ENCODE measurements at regions not wholly inside any gene's neighbourhood (a gene's known extent, or its start where the extent isn't known, plus 50 kb on each side); places are given as distances from the start of the nearest gene placed in this dataset.

DNA sequence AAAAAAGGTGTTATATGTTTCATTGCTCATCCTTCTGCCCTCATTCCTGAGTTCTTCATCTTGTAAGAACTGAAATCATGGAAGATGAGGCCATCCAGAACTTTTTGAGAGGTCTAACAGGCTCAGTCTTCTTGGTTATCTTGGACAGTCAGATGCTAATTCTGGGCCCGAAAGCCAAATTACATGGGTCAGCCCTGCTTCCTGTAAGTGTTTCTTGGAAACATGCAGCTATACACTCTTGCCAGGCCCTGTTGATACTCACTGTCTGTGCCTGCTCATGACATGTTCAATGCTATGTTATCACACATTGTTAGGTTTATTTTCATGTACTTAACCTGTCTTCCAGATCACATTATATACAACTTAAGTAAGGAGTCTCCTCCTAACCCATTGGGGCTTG lies 542.5 kb downstream of the NUF2 start:
- no peaks in the 10 kb centered on the region for H3K27me3 ChIP-seq (ENCODE audit: control insufficient read depth in 1 of 2, insufficient read depth in 2 of 2, low read length in 2 of 2)
- H3K27ac ChIP-seq (ENCODE audit: low read depth in 1 of 2, low read length in 2 of 2), result no peak overlapping the region
- Mint-ChIP-seq H3K27ac (no peak overlapping the region), H3K9me3 (peaks cover 10% of the 10 kb centered on the region), H3K4me1 (ENCODE audit: low read depth) (no peaks in the 10 kb centered on the region), H3K27me3 (no peaks in the 10 kb centered on the region), H3K4me3 (no peak overlapping the region), H3K36me3 (ENCODE audit: low read depth) (no peaks in the 10 kb centered on the region)
- DNase-seq, result no peak
- intact Hi-C loops (cut with DNase I, micrococcal nuclease), result no loop called here
- CTCF ChIA-PET, result no interaction called here
- no peaks in the 10 kb centered on the region for H3K9me3 ChIP-seq (ENCODE audit: control insufficient read depth in 1 of 2, insufficient read depth in 1 of 2, low read length in 2 of 2)
- no peaks in the 10 kb centered on the region for H3K4me1 ChIP-seq (ENCODE audit: insufficient read depth, low read length)
- no peak overlapping the region for H3K4me3 ChIP-seq (ENCODE audit: low read length)
- POLR2A ChIA-PET, result no interaction called here
- ATAC-seq (ENCODE audit: poor library complexity), result no peak
- TF ChIP-seq, protein P1, sequence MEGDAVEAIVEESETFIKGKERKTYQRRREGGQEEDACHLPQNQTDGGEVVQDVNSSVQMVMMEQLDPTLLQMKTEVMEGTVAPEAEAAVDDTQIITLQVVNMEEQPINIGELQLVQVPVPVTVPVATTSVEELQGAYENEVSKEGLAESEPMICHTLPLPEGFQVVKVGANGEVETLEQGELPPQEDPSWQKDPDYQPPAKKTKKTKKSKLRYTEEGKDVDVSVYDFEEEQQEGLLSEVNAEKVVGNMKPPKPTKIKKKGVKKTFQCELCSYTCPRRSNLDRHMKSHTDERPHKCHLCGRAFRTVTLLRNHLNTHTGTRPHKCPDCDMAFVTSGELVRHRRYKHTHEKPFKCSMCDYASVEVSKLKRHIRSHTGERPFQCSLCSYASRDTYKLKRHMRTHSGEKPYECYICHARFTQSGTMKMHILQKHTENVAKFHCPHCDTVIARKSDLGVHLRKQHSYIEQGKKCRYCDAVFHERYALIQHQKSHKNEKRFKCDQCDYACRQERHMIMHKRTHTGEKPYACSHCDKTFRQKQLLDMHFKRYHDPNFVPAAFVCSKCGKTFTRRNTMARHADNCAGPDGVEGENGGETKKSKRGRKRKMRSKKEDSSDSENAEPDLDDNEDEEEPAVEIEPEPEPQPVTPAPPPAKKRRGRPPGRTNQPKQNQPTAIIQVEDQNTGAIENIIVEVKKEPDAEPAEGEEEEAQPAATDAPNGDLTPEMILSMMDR (IDR thresholded peaks at IDR 0.05), result no peak
- H3K36me3 ChIP-seq (ENCODE audit: insufficient read depth, low read length), result no peaks in the 10 kb centered on the region

- H3K9me3 Mint-ChIP-seq, result peaks cover 8% of the 10 kb centered on the region
- TF ChIP-seq, protein P1 (IDR thresholded peaks at IDR 0.05), result no peak
- Histone ChIP-seq H3K27me3 (ENCODE audit: control insufficient read depth in 1 of 2, insufficient read depth in 2 of 2, low read length in 2 of 2) (no peaks in the 10 kb centered on the region), H3K9me3 (ENCODE audit: control insufficient read depth in 1 of 2, insufficient read depth in 1 of 2, low read length in 2 of 2) (peaks cover 0 to 3% of the 10 kb centered on the region in 2 experiments), H3K4me1 (ENCODE audit: insufficient read depth, low read length) (no peaks in the 10 kb centered on the region), H3K4me3 (ENCODE audit: low read length) (no peak overlapping the region), H3K36me3 (ENCODE audit: insufficient read depth, low read length) (no peaks in the 10 kb centered on the region), H3K27ac (ENCODE audit: low read depth in 1 of 2, low read length in 2 of 2) (no peak overlapping the region)
- H3K4me3 Mint-ChIP-seq, result no peak overlapping the region
- intact Hi-C loops (cut with DNase I, micrococcal nuclease), result no loop called here
- no peak overlapping the region for H3K27ac Mint-ChIP-seq
- DNase-seq, result no peak
- no peaks in the 10 kb centered on the region for H3K4me1 Mint-ChIP-seq (ENCODE audit: low read depth)
- ChIA-PET CTCF (no interaction called here), POLR2A (no interaction called here)
- no peaks in the 10 kb centered on the region for H3K36me3 Mint-ChIP-seq (ENCODE audit: low read depth)
- no peaks in the 10 kb centered on the region for H3K27me3 Mint-ChIP-seq
- ATAC-seq (ENCODE audit: poor library complexity), result no peak
Observed at GRCh38 chr1:163866564-163866963, 544.8 kb downstream of the NUF2 start.

- Histone ChIP-seq H3K9me3 (ENCODE audit: control insufficient read depth in 1 of 2, insufficient read depth in 1 of 2, low read length in 2 of 2) (peaks cover 0 to 3% of the 10 kb centered on the region in 2 experiments), H3K4me1 (ENCODE audit: insufficient read depth, low read length) (no peaks in the 10 kb centered on the region), H3K36me3 (ENCODE audit: insufficient read depth, low read length) (no peaks in the 10 kb centered on the region), H3K27me3 (ENCODE audit: control insufficient read depth in 1 of 2, insufficient read depth in 2 of 2, low read length in 2 of 2) (no peaks in the 10 kb centered on the region), H3K27ac (ENCODE audit: low read depth in 1 of 2, low read length in 2 of 2) (no peak overlapping the region), H3K4me3 (ENCODE audit: low read length) (no peak overlapping the region)
- ChIA-PET POLR2A (no interaction called here), CTCF (no interaction called here)
- no peaks in the 10 kb centered on the region for H3K27me3 Mint-ChIP-seq
- H3K9me3 Mint-ChIP-seq, result peaks cover 14% of the 10 kb centered on the region
- H3K4me3 Mint-ChIP-seq, result no peak overlapping the region
- intact Hi-C loops (cut with DNase I, micrococcal nuclease), result no loop called here
- no peak for ATAC-seq (ENCODE audit: poor library complexity)
- H3K27ac Mint-ChIP-seq, result no peak overlapping the region
- H3K36me3 Mint-ChIP-seq (ENCODE audit: low read depth), result no peaks in the 10 kb centered on the region
- no peaks in the 10 kb centered on the region for H3K4me1 Mint-ChIP-seq (ENCODE audit: low read depth)
- no peak for DNase-seq
- TF ChIP-seq, protein P1 (IDR thresholded peaks at IDR 0.05), result no peak
Observed at GRCh38 chr1:163870666-163871065, 548.9 kb downstream of the NUF2 start.
